ENCODE measurements at regions not wholly inside any gene's neighbourhood (a gene's known extent, or its start where the extent isn't known, plus 50 kb on each side); places are given as distances from the start of the nearest gene placed in this dataset.

- FAIRE-seq, result no peak
Observed at GRCh38 chr21:16708101-16708835, 804.6 kb upstream of the CXADR start.

GRCh38 chr21:16709866-16710550 lies 802.8 kb upstream of the CXADR start:
- no peak for FAIRE-seq

GRCh38 chr21:16711757-16712156 lies 801.1 kb upstream of the CXADR start:
- FAIRE-seq, result no peak

GRCh38 chr21:16713331-16714117 lies 799.3 kb upstream of the CXADR start:
- no peak for FAIRE-seq

- no peak for FAIRE-seq
Observed at GRCh38 chr21:16740511-16740910, 772.3 kb upstream of the CXADR start.

GRCh38 chr21:16741141-16741665 lies 771.6 kb upstream of the CXADR start:
- FAIRE-seq, result no peak

GRCh38 chr21:16742131-16742641 lies 770.7 kb upstream of the CXADR start:
- no peak for FAIRE-seq

GRCh38 chr21:16742741-16743140 lies 770.1 kb upstream of the CXADR start:
- no peak for FAIRE-seq

- no peak for FAIRE-seq
Observed at GRCh38 chr21:16743317-16743716, 769.5 kb upstream of the CXADR start.

GRCh38 chr21:16750926-16751325 lies 761.9 kb upstream of the CXADR start:
- FAIRE-seq, result no peak

GRCh38 chr21:16751695-16752474 lies 761.0 kb upstream of the CXADR start:
- no peak for FAIRE-seq

- no peak for FAIRE-seq
Observed at GRCh38 chr21:16752475-16752857, 760.4 kb upstream of the CXADR start.

GRCh38 chr21:16755061-16755460 lies 757.8 kb upstream of the CXADR start:
- FAIRE-seq, result no peak

- FAIRE-seq, result no peak
Observed at GRCh38 chr21:16767201-16767600, 745.6 kb upstream of the CXADR start.

GRCh38 chr21:16768096-16768495 lies 744.7 kb upstream of the CXADR start:
- FAIRE-seq, result no peak

- no peak for FAIRE-seq
Observed at GRCh38 chr21:16770266-16770665, 742.6 kb upstream of the CXADR start.

GRCh38 chr21:16773206-16773605 lies 739.6 kb upstream of the CXADR start:
- FAIRE-seq, result no peak

GRCh38 chr21:16775076-16775475 lies 737.8 kb upstream of the CXADR start:
- FAIRE-seq, result no peak

- FAIRE-seq, result no peak
Observed at GRCh38 chr21:16777041-16777720, 735.7 kb upstream of the CXADR start.

- no peak for FAIRE-seq
Observed at GRCh38 chr21:16788584-16788983, 724.3 kb upstream of the CXADR start.

- no peak for FAIRE-seq
Observed at GRCh38 chr21:16789636-16790035, 723.2 kb upstream of the CXADR start.

GRCh38 chr21:16792101-16792500 lies 720.7 kb upstream of the CXADR start:
- no peak for FAIRE-seq
